ENCODE measurements at regions not wholly inside any gene's neighbourhood (a gene's known extent, or its start where the extent isn't known, plus 50 kb on each side); places are given as distances from the start of the nearest gene placed in this dataset.

DNA sequence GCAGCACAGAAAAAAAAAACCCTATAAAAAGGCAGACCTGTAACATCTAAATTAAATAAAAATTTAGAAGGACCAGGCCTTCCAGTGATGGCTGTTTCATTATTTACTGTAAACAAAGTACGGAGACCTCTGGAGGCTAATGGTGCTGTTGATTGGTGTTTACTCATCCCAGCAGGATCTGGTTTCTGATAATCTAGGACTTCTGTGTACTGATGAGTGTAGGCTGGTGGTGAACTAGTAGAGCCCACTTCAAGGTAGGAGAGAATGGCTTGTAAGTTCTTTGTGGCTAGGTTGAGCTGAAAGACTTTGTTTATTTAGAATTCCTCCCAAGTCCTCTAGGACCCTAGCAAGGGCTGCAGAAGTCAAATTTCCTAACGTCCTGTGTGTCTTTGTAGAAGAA, 398.1 kb upstream of the PITX2 start:
- BruUV-seq (replicated peaks): no TSS peak
- no peak for ATAC-seq
- Histone ChIP-seq H3K4me1 (ENCODE audit: control insufficient read depth, insufficient read depth, low read length) (no peaks in the 10 kb centered on the region), H3K27ac (ENCODE audit: low read length) (no peak overlapping the region), H3K27me3 (ENCODE audit: control insufficient read depth, insufficient read depth, low read length) (no peaks in the 10 kb centered on the region), H3K9me3 (ENCODE audit: control insufficient read depth, insufficient read depth, low read depth, low read length) (no peaks in the 10 kb centered on the region), H3K36me3 (ENCODE audit: control insufficient read depth, insufficient read depth, low read length) (no peaks in the 10 kb centered on the region), H3K4me3 (ENCODE audit: low read depth in 2 of 2, low read length in 2 of 2) (no peak overlapping the region)
- CTCF ChIA-PET: no interaction called here
- no peak for TF ChIP-seq TCF7L2 (IDR thresholded peaks at IDR 0.05; ENCODE audit: low read depth, low read length)
- TF ChIP-seq SIN3A (IDR thresholded peaks at IDR 0.05; ENCODE audit: borderline replicate concordance, insufficient read depth, low read depth, low read length): no peak
- TF ChIP-seq, protein P1, sequence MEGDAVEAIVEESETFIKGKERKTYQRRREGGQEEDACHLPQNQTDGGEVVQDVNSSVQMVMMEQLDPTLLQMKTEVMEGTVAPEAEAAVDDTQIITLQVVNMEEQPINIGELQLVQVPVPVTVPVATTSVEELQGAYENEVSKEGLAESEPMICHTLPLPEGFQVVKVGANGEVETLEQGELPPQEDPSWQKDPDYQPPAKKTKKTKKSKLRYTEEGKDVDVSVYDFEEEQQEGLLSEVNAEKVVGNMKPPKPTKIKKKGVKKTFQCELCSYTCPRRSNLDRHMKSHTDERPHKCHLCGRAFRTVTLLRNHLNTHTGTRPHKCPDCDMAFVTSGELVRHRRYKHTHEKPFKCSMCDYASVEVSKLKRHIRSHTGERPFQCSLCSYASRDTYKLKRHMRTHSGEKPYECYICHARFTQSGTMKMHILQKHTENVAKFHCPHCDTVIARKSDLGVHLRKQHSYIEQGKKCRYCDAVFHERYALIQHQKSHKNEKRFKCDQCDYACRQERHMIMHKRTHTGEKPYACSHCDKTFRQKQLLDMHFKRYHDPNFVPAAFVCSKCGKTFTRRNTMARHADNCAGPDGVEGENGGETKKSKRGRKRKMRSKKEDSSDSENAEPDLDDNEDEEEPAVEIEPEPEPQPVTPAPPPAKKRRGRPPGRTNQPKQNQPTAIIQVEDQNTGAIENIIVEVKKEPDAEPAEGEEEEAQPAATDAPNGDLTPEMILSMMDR (IDR thresholded peaks at IDR 0.05): no peak
- TF ChIP-seq, protein P2, sequence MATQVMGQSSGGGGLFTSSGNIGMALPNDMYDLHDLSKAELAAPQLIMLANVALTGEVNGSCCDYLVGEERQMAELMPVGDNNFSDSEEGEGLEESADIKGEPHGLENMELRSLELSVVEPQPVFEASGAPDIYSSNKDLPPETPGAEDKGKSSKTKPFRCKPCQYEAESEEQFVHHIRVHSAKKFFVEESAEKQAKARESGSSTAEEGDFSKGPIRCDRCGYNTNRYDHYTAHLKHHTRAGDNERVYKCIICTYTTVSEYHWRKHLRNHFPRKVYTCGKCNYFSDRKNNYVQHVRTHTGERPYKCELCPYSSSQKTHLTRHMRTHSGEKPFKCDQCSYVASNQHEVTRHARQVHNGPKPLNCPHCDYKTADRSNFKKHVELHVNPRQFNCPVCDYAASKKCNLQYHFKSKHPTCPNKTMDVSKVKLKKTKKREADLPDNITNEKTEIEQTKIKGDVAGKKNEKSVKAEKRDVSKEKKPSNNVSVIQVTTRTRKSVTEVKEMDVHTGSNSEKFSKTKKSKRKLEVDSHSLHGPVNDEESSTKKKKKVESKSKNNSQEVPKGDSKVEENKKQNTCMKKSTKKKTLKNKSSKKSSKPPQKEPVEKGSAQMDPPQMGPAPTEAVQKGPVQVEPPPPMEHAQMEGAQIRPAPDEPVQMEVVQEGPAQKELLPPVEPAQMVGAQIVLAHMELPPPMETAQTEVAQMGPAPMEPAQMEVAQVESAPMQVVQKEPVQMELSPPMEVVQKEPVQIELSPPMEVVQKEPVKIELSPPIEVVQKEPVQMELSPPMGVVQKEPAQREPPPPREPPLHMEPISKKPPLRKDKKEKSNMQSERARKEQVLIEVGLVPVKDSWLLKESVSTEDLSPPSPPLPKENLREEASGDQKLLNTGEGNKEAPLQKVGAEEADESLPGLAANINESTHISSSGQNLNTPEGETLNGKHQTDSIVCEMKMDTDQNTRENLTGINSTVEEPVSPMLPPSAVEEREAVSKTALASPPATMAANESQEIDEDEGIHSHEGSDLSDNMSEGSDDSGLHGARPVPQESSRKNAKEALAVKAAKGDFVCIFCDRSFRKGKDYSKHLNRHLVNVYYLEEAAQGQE (IDR thresholded peaks at IDR 0.05; ENCODE audit: insufficient read depth in 1 of 2, low read depth in 2 of 2, low read length in 1 of 2): no peak
- TF ChIP-seq POLR2AphosphoS5 (IDR thresholded peaks at IDR 0.05; ENCODE audit: low read depth, low read length): no peak
- POLR2A ChIA-PET: no interaction called here
- in situ Hi-C loops (cut with HindIII; ENCODE audit: low pct_unique_long_range_greater_than_20kb, low sequenced_read_pairs) (no loop called here), intact Hi-C loops (cut with micrococcal nuclease; ENCODE audit: unreplicated experiment) (no loop called here)
- DNase-seq (ENCODE audit: low read depth, low spot score): no peak

- no TSS peak for BruUV-seq (replicated peaks)
- Histone ChIP-seq H3K27me3 (ENCODE audit: control insufficient read depth, insufficient read depth, low read length) (no peaks in the 10 kb centered on the region), H3K4me1 (ENCODE audit: control insufficient read depth, insufficient read depth, low read length) (no peaks in the 10 kb centered on the region), H3K36me3 (ENCODE audit: control insufficient read depth, insufficient read depth, low read length) (no peaks in the 10 kb centered on the region), H3K9me3 (ENCODE audit: control insufficient read depth, insufficient read depth, low read depth, low read length) (no peaks in the 10 kb centered on the region), H3K27ac (ENCODE audit: low read length) (no peak overlapping the region), H3K4me3 (ENCODE audit: low read depth in 2 of 2, low read length in 2 of 2) (no peak overlapping the region)
- ChIA-PET CTCF (no interaction called here), POLR2A (no interaction called here)
- TF ChIP-seq, protein P1 (IDR thresholded peaks at IDR 0.05): no peak
- TF ChIP-seq SIN3A (IDR thresholded peaks at IDR 0.05; ENCODE audit: borderline replicate concordance, insufficient read depth, low read depth, low read length) (no peak), POLR2AphosphoS5 (IDR thresholded peaks at IDR 0.05; ENCODE audit: low read depth, low read length) (no peak), TCF7L2 (IDR thresholded peaks at IDR 0.05; ENCODE audit: low read depth, low read length) (no peak)
- TF ChIP-seq, protein P2 (IDR thresholded peaks at IDR 0.05; ENCODE audit: insufficient read depth in 1 of 2, low read depth in 2 of 2, low read length in 1 of 2): no peak
- intact Hi-C loops (cut with micrococcal nuclease; ENCODE audit: unreplicated experiment) (no loop called here), in situ Hi-C loops (cut with HindIII; ENCODE audit: low pct_unique_long_range_greater_than_20kb, low sequenced_read_pairs) (no loop called here)
- no peak for DNase-seq (ENCODE audit: low read depth, low spot score)
- ATAC-seq: no peak
These were observed 399.9 kb upstream of the PITX2 start for GRCh38 chr4:111022758-111023157.
